ENCODE measurements at regions not wholly inside any gene's neighbourhood (a gene's known extent, or its start where the extent isn't known, plus 50 kb on each side); places are given as distances from the start of the nearest gene placed in this dataset.

GRCh38 chr4:34280131-34280530, 1964.2 kb downstream of the ARAP2 start:
- no peak for DNase-seq
- intact Hi-C loops (cut with micrococcal nuclease; ENCODE audit: unreplicated experiment), result no loop called here
- Mint-ChIP-seq H3K27ac (ENCODE audit: unreplicated experiment) (no peak overlapping the region), H3K4me1 (ENCODE audit: low read depth, unreplicated experiment) (no peaks in the 10 kb centered on the region), H3K27me3 (ENCODE audit: unreplicated experiment) (no peaks in the 10 kb centered on the region), H3K9me3 (ENCODE audit: low read depth, unreplicated experiment) (peaks cover 2% of the 10 kb centered on the region), H3K4me3 (ENCODE audit: low read depth, unreplicated experiment) (no peak overlapping the region), H3K36me3 (ENCODE audit: insufficient read depth, unreplicated experiment) (no peaks in the 10 kb centered on the region)
- TF ChIP-seq, protein P1, sequence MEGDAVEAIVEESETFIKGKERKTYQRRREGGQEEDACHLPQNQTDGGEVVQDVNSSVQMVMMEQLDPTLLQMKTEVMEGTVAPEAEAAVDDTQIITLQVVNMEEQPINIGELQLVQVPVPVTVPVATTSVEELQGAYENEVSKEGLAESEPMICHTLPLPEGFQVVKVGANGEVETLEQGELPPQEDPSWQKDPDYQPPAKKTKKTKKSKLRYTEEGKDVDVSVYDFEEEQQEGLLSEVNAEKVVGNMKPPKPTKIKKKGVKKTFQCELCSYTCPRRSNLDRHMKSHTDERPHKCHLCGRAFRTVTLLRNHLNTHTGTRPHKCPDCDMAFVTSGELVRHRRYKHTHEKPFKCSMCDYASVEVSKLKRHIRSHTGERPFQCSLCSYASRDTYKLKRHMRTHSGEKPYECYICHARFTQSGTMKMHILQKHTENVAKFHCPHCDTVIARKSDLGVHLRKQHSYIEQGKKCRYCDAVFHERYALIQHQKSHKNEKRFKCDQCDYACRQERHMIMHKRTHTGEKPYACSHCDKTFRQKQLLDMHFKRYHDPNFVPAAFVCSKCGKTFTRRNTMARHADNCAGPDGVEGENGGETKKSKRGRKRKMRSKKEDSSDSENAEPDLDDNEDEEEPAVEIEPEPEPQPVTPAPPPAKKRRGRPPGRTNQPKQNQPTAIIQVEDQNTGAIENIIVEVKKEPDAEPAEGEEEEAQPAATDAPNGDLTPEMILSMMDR (IDR thresholded peaks at IDR 0.05; ENCODE audit: unreplicated experiment), result no peak
- BruUV-seq (replicated peaks), result no TSS peak
- CTCF ChIA-PET, result no interaction called here

GRCh38 chr4:34281826-34282225, 1962.5 kb downstream of the ARAP2 start:
- H3K9me3 Mint-ChIP-seq (ENCODE audit: low read depth, unreplicated experiment), result peaks cover 2% of the 10 kb centered on the region
- no peak for DNase-seq
- no peaks in the 10 kb centered on the region for H3K4me1 Mint-ChIP-seq (ENCODE audit: low read depth, unreplicated experiment)
- no peak overlapping the region for H3K4me3 Mint-ChIP-seq (ENCODE audit: low read depth, unreplicated experiment)
- intact Hi-C loops (cut with micrococcal nuclease; ENCODE audit: unreplicated experiment), result no loop called here
- BruUV-seq (replicated peaks), result no TSS peak
- H3K36me3 Mint-ChIP-seq (ENCODE audit: insufficient read depth, unreplicated experiment), result no peaks in the 10 kb centered on the region
- TF ChIP-seq, protein P1 (IDR thresholded peaks at IDR 0.05; ENCODE audit: unreplicated experiment), result no peak
- H3K27ac Mint-ChIP-seq (ENCODE audit: unreplicated experiment), result no peak overlapping the region
- CTCF ChIA-PET, result no interaction called here
- H3K27me3 Mint-ChIP-seq (ENCODE audit: unreplicated experiment), result no peaks in the 10 kb centered on the region

GRCh38 chr4:34289489-34289888, 1954.8 kb downstream of the ARAP2 start:
- Mint-ChIP-seq H3K27me3 (ENCODE audit: unreplicated experiment) (no peaks in the 10 kb centered on the region), H3K4me3 (ENCODE audit: low read depth, unreplicated experiment) (no peak overlapping the region), H3K27ac (ENCODE audit: unreplicated experiment) (no peak overlapping the region), H3K9me3 (ENCODE audit: low read depth, unreplicated experiment) (peaks cover 8% of the 10 kb centered on the region), H3K4me1 (ENCODE audit: low read depth, unreplicated experiment) (no peaks in the 10 kb centered on the region), H3K36me3 (ENCODE audit: insufficient read depth, unreplicated experiment) (no peaks in the 10 kb centered on the region)
- intact Hi-C loops (cut with micrococcal nuclease; ENCODE audit: unreplicated experiment), result no loop called here
- TF ChIP-seq, protein P1 (IDR thresholded peaks at IDR 0.05; ENCODE audit: unreplicated experiment), result no peak
- CTCF ChIA-PET, result no interaction called here
- DNase-seq, result no peak
- no TSS peak for BruUV-seq (replicated peaks)

- no peak for DNase-seq
- BruUV-seq (replicated peaks), result no TSS peak
- H3K27me3 Mint-ChIP-seq (ENCODE audit: unreplicated experiment), result no peaks in the 10 kb centered on the region
- H3K36me3 Mint-ChIP-seq (ENCODE audit: insufficient read depth, unreplicated experiment), result no peaks in the 10 kb centered on the region
- CTCF ChIA-PET, result no interaction called here
- no peak overlapping the region for H3K4me3 Mint-ChIP-seq (ENCODE audit: low read depth, unreplicated experiment)
- peaks cover 8% of the 10 kb centered on the region for H3K9me3 Mint-ChIP-seq (ENCODE audit: low read depth, unreplicated experiment)
- TF ChIP-seq, protein P1 (IDR thresholded peaks at IDR 0.05; ENCODE audit: unreplicated experiment), result no peak
- intact Hi-C loops (cut with micrococcal nuclease; ENCODE audit: unreplicated experiment), result no loop called here
- no peak overlapping the region for H3K27ac Mint-ChIP-seq (ENCODE audit: unreplicated experiment)
- no peaks in the 10 kb centered on the region for H3K4me1 Mint-ChIP-seq (ENCODE audit: low read depth, unreplicated experiment)
Measured at GRCh38 chr4:34289962-34290361, 1954.4 kb downstream of the ARAP2 start.

DNA sequence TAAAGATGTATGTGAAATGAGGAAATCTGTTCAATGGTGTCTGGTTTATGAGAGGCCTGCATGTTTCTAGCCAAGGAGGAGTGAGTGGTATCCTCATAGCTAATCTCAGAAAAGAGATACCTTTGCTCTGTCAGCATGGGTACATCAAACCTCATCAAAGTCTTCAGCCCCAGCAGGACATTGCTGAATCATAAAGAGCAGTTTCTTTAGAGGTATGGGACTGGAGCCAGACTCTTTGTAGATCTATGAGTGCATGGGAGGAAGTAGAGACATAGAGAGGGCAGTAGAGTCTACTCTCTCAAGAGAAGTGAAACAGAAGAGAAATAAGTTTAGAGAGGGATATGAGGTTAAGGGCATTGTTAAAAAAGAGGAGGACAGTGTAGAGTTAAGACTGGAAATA, 1950.9 kb downstream of the ARAP2 start:
- peaks cover 13% of the 10 kb centered on the region for H3K9me3 Mint-ChIP-seq (ENCODE audit: low read depth, unreplicated experiment)
- intact Hi-C loops (cut with micrococcal nuclease; ENCODE audit: unreplicated experiment), result no loop called here
- H3K4me3 Mint-ChIP-seq (ENCODE audit: low read depth, unreplicated experiment), result no peak overlapping the region
- TF ChIP-seq, protein P1 (IDR thresholded peaks at IDR 0.05; ENCODE audit: unreplicated experiment), result no peak
- H3K4me1 Mint-ChIP-seq (ENCODE audit: low read depth, unreplicated experiment), result no peaks in the 10 kb centered on the region
- H3K36me3 Mint-ChIP-seq (ENCODE audit: insufficient read depth, unreplicated experiment), result no peaks in the 10 kb centered on the region
- CTCF ChIA-PET, result no interaction called here
- no peak for DNase-seq
- BruUV-seq (replicated peaks), result no TSS peak
- H3K27me3 Mint-ChIP-seq (ENCODE audit: unreplicated experiment), result no peaks in the 10 kb centered on the region
- H3K27ac Mint-ChIP-seq (ENCODE audit: unreplicated experiment), result no peak overlapping the region

All from Calu3 (cell line).